GM12865 (cell line): ENCODE measurements at regions not wholly inside any gene's neighbourhood (a gene's known extent, or its start where the extent isn't known, plus 50 kb on each side); places are given as distances from the start of the nearest gene placed in this dataset.

ENCODE experiments used
- DNase-seq: peaks from one replicate; pipeline ENCODE4 v3.0.0; 2010; ENCODE audit warnings: low read depth
- H3K4me3 ChIP-seq: 2 replicates; pipeline ENCODE4 v1.5.1; 2011; ENCODE audit warnings: mild to moderate bottlenecking, low read depth, low read length, control low read depth
- CTCF ChIP-seq: IDR thresholded peaks from 2 replicates; pipeline ENCODE4 v1.5.1; 2011; ENCODE audit warnings: low read length, control low read depth, low read depth, inconsistent platforms; ENCODE audit not compliant: insufficient read depth; ENCODE audit errors: missing control alignments

GRCh38 chr9:79308012-79308411 lies 263.8 kb upstream of the TLE4 start:
- DNase-seq: no peak
- TF ChIP-seq CTCF: no peak

GRCh38 chr9:79312686-79313421 lies 258.9 kb upstream of the TLE4 start:
- no peak overlapping the region for H3K4me3 ChIP-seq
- no peak for DNase-seq
- TF ChIP-seq CTCF: no peak

More at GRCh38 chr9:79308012-79308411, 263.8 kb upstream of the TLE4 start:
- no peak overlapping the region for H3K4me3 ChIP-seq

- no peak overlapping the region for H3K4me3 ChIP-seq
- no peak for DNase-seq
- TF ChIP-seq CTCF: no peak
These were observed 246.3 kb upstream of the TLE4 start for GRCh38 chr9:79325501-79325900.

GRCh38 chr9:79329861-79330260 lies 241.9 kb upstream of the TLE4 start:
- no peak for DNase-seq
- no peak overlapping the region for H3K4me3 ChIP-seq
- TF ChIP-seq CTCF: no peak

GRCh38 chr9:79334001-79334400 lies 237.8 kb upstream of the TLE4 start:
- H3K4me3 ChIP-seq: no peak overlapping the region
- DNase-seq: no peak
- TF ChIP-seq CTCF: no peak

GRCh38 chr9:79334711-79335110 lies 237.1 kb upstream of the TLE4 start:
- H3K4me3 ChIP-seq: no peak overlapping the region
- TF ChIP-seq CTCF: no peak
- no peak for DNase-seq

- no peak for TF ChIP-seq CTCF
- no peak for DNase-seq
- H3K4me3 ChIP-seq: no peak overlapping the region
These were observed 235.8 kb upstream of the TLE4 start for GRCh38 chr9:79335987-79336386.
